H1 (cell line): ENCODE measurements at regions not wholly inside any gene's neighbourhood (a gene's known extent, or its start where the extent isn't known, plus 50 kb on each side); places are given as distances from the start of the nearest gene placed in this dataset.
A peak's percentile ranks its signal among the peaks of the same experiment; 100 is the strongest.

Experiments used
- CTCF ChIA-PET: fragments of 300-600 bp; sonication (Branson Sonifier 250); formaldehyde crosslinking; loops from one replicate; lab custom pipeline; 2021; ENCODE audit not compliant: partially characterized antibody; lab: Charles Lee
- POLR2A ChIA-PET: fragments of 300-600 bp; sonication (Branson Sonifier 250); formaldehyde crosslinking; loops from one replicate; lab custom pipeline; 2021; ENCODE audit warnings: inconsistent platforms; ENCODE audit not compliant: partially characterized antibody; lab: Charles Lee
- DNase-seq, 2 experiments: peaks; one replicate each; pipeline versions ENCODE4 v3.0.0 to v3.0.0-alpha.2; 2010 to 2022; ENCODE audit warnings: low spot score in 2 of 2, low read depth in 1 of 2, mixed read lengths in 1 of 2
- FAIRE-seq: peaks from 2 replicates; lab custom pipeline; 2011; peaks lifted over from hg19 to GRCh38; lab: Jason Lieb, UNC
- H2AFZ ChIP-seq: 2 replicates; pipeline ENCODE4 v1.8.1; 2012; ENCODE audit warnings: low read length, inconsistent platforms
- H2AK5ac ChIP-seq: 2 replicates; pipeline ENCODE4 v1.6.1; 2013; ENCODE audit warnings: low read depth, low read length
- H2BK120ac ChIP-seq: replicated peaks from 2 replicates; pipeline ENCODE3; 2013; ENCODE audit warnings: low read depth, low read length, inconsistent platforms
- H2BK12ac ChIP-seq: 2 replicates; pipeline ENCODE4 v1.6.1; 2013; ENCODE audit warnings: low read depth, low read length
- H2BK15ac ChIP-seq: 2 replicates; pipeline ENCODE4 v1.6.1; 2013; ENCODE audit warnings: low read length
- H2BK20ac ChIP-seq: 2 replicates; pipeline ENCODE4 v1.6.1; 2013; ENCODE audit warnings: low read length
- H2BK5ac ChIP-seq: 2 replicates; pipeline ENCODE4 v1.6.1; 2013; ENCODE audit warnings: low read depth, low read length
- H3K14ac ChIP-seq: 2 replicates; pipeline ENCODE4 v1.6.1; 2013; ENCODE audit warnings: inconsistent platforms; ENCODE audit not compliant: insufficient read length
- H3K18ac ChIP-seq: 2 replicates; pipeline ENCODE4 v1.6.1; 2013; ENCODE audit warnings: low read length; ENCODE audit errors: extremely low read depth
- H3K23ac ChIP-seq: 2 replicates; pipeline ENCODE4 v1.6.1; 2013; ENCODE audit warnings: inconsistent platforms; ENCODE audit not compliant: insufficient read length
- H3K23me2 ChIP-seq: 2 replicates; pipeline ENCODE4 v1.6.1; 2013; ENCODE audit warnings: low read depth, low read length
- H3K27ac ChIP-seq: 2 replicates; pipeline ENCODE4 v1.6.1; 2011; ENCODE audit warnings: low read depth, low read length, inconsistent platforms
- H3K27me3 ChIP-seq, 4 experiments: replicated peaks in 1 of 4; 1 replicate in 1 of 4; 2 replicates in 3 of 4; pipeline versions ENCODE4 v1.6.1 to v1.8.1; 2011 to 2013; ENCODE audit warnings: low read length in 3 of 4, mild to moderate bottlenecking in 3 of 4, inconsistent platforms in 2 of 4, mixed read lengths in 2 of 4, moderate library complexity in 1 of 4; ENCODE audit not compliant: control insufficient read depth in 3 of 4, insufficient read depth in 3 of 4; ENCODE audit errors: extremely low read depth in 1 of 4
- H3K36me3 ChIP-seq, 4 experiments: 2 replicates each; pipeline versions ENCODE4 v1.6.1 to v1.8.1; 2011 to 2013; ENCODE audit warnings: mild to moderate bottlenecking in 4 of 4, low read length in 3 of 4, moderate library complexity in 2 of 4, control low read depth in 1 of 4, inconsistent platforms in 1 of 4; ENCODE audit not compliant: insufficient read depth in 4 of 4, control insufficient read depth in 2 of 4
- H3K4ac ChIP-seq: replicated peaks from 2 replicates; pipeline ENCODE3; 2013; ENCODE audit warnings: low read length, low read depth, mixed read lengths, inconsistent platforms; ENCODE audit not compliant: insufficient read length
- H3K4me1 ChIP-seq, 4 experiments: replicated peaks in 1 of 4; 1 replicate in 1 of 4; 2 replicates in 3 of 4; pipeline versions ENCODE4 v1.6.1 to v1.8.1; 2011 to 2013; ENCODE audit warnings: low read length in 3 of 4, inconsistent platforms in 2 of 4, mixed read lengths in 1 of 4; ENCODE audit not compliant: insufficient read depth in 4 of 4, control insufficient read depth in 3 of 4
- H3K4me2 ChIP-seq, 2 experiments: 2 replicates each; pipeline versions ENCODE4 v1.6.1 to v1.8.1; 2011 to 2013; ENCODE audit warnings: low read depth in 2 of 2, low read length in 2 of 2, control low read depth in 1 of 2, inconsistent platforms in 1 of 2, mild to moderate bottlenecking in 1 of 2; ENCODE audit not compliant: insufficient read depth in 1 of 2
- H3K4me3 ChIP-seq, 4 experiments: fragments of 200-600, 300-600 bp in 1 of 4; sonication (generic), shearing (Covaris generic), sonication (Bioruptor Twin) in 1 of 4; 2 replicates each; pipeline versions ENCODE4 v1.5.1 to v1.8.1; 2011 to 2016; ENCODE audit warnings: low read length in 4 of 4, low read depth in 3 of 4, control low read depth in 2 of 4, inconsistent platforms in 2 of 4, mild to moderate bottlenecking in 2 of 4, mixed read lengths in 1 of 4, moderate library complexity in 1 of 4; ENCODE audit not compliant: insufficient read depth in 2 of 4; ENCODE audit errors: extremely low read depth in 1 of 4
- H3K56ac ChIP-seq: replicated peaks from 2 replicates; pipeline ENCODE3; 2013; ENCODE audit warnings: low read depth, mild to moderate bottlenecking, mixed read lengths, low read length, inconsistent platforms; ENCODE audit not compliant: insufficient read length
- H3K79me1 ChIP-seq: 2 replicates; pipeline ENCODE4 v1.6.1; 2013; ENCODE audit warnings: low read depth, low read length, control low read depth
- H3K79me2 ChIP-seq, 2 experiments: 2 replicates each; pipeline versions ENCODE4 v1.6.1 to v1.8.1; 2012 to 2013; ENCODE audit warnings: low read length in 2 of 2, mild to moderate bottlenecking in 2 of 2, inconsistent platforms in 1 of 2; ENCODE audit not compliant: insufficient read depth in 2 of 2, control insufficient read depth in 1 of 2
- H3K9ac ChIP-seq, 4 experiments: replicated peaks in 1 of 4; 1 replicate in 1 of 4; 2 replicates in 3 of 4; pipeline versions ENCODE4 v1.6.1 to v1.8.1; 2011 to 2013; ENCODE audit warnings: low read depth in 3 of 4, low read length in 3 of 4, control low read depth in 2 of 4, mild to moderate bottlenecking in 2 of 4, moderate library complexity in 2 of 4, inconsistent platforms in 1 of 4; ENCODE audit errors: extremely low read depth in 1 of 4
- H3K9me3 ChIP-seq, 2 experiments: 2 replicates each; pipeline versions ENCODE4 v1.6.1 to v1.8.1; 2012 to 2013; ENCODE audit warnings: mild to moderate bottlenecking in 2 of 2, moderate library complexity in 2 of 2, control low read depth in 1 of 2, inconsistent platforms in 1 of 2, low read depth in 1 of 2, low read length in 1 of 2, mixed read lengths in 1 of 2; ENCODE audit not compliant: insufficient read depth in 2 of 2
- H4K20me1 ChIP-seq, 2 experiments: replicated peaks in 1 of 2; 2 replicates each; pipeline versions ENCODE3 to v1.8.1; 2011 to 2013; ENCODE audit warnings: inconsistent platforms in 2 of 2, low read length in 2 of 2, mild to moderate bottlenecking in 1 of 2; ENCODE audit not compliant: insufficient read depth in 2 of 2, control insufficient read depth in 1 of 2
- H4K5ac ChIP-seq: 2 replicates; pipeline ENCODE4 v1.6.1; 2013; ENCODE audit warnings: low read length, low read depth, mixed read lengths, inconsistent platforms; ENCODE audit not compliant: insufficient read length
- H4K8ac ChIP-seq: 2 replicates; pipeline ENCODE4 v1.8.0; 2013; ENCODE audit warnings: mild to moderate bottlenecking, moderate library complexity, low read length, inconsistent platforms; ENCODE audit not compliant: insufficient read depth; ENCODE audit errors: extremely low read depth
- H4K91ac ChIP-seq: replicated peaks from 2 replicates; pipeline ENCODE3; 2013; ENCODE audit warnings: low read length, mixed read lengths, inconsistent platforms; ENCODE audit not compliant: insufficient read length
- RFX5 ChIP-seq: IDR thresholded peaks from 2 replicates; pipeline ENCODE4 v1.6.1; 2011; ENCODE audit warnings: low read depth, low read length, improper control_type of control experiment, borderline replicate concordance
- SIRT6 ChIP-seq: IDR thresholded peaks from one replicate; pipeline ENCODE4 v1.7.1; 2012; ENCODE audit warnings: low read length, inconsistent platforms
- WGBS, 2 experiments: shearing (Covaris generic) in 1 of 2; methylation state at CpG; one replicate each; pipeline versions ENCODE4 v1.1.6 to v1.1.7; 2013 to 2015; ENCODE audit warnings: low lambda C conversion rate in 2 of 2, mixed read lengths in 2 of 2, inconsistent platforms in 1 of 2, low coverage in 1 of 2, missing lambda C conversion rate in 1 of 2; ENCODE audit not compliant: insufficient replicate concordance in 2 of 2, insufficient coverage in 1 of 2, insufficient read length in 1 of 2; ENCODE audit errors: extremely low coverage in 1 of 2, missing lambda C conversion rate in 1 of 2; 5-methylcytosine and 5-hydroxymethylcytosine counted together

DNA sequence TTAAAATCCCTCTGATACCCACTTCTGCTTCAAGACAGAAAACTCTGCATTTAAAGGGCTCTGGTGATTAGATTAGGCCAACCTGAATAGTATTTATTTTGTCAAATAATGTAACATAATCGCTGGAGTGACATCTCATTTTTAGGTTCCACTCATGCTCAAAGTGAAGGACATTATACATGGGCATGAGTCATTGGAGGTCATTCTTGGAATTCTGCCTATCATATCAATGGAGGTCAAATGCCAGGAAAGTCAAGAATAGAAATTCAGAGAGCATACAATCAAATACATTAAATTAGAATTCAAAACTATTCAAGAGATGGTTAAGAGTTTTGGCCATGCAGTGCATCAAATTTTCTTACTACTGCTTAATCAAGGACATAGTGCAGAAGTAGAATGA, 50.8 kb upstream of the PRSS1 start:
- Histone ChIP-seq H3K14ac (no peak overlapping the region), H4K5ac (no peak overlapping the region), H3K9me3 (peaks cover 0 to 6% of the 10 kb centered on the region in 2 experiments; a peak in 2 of 4 replicates), H2AK5ac (no peak overlapping the region), H3K27ac (no peak overlapping the region), H2AFZ (no peak overlapping the region), H3K36me3 (no peaks in the 10 kb centered on the region), H3K4ac (no peak overlapping the region), H3K23me2 (no peaks in the 10 kb centered on the region), H3K4me3 (no peak overlapping the region), H3K4me2 (no peak overlapping the region), H2BK20ac (peak overlapping the region; percentile 69; the same call in 1 of the 2 replicates), H4K20me1 (no peaks in the 10 kb centered on the region), H2BK12ac (no peak overlapping the region), H3K79me2 (no peaks in the 10 kb centered on the region), H3K27me3 (no peaks in the 10 kb centered on the region), H3K18ac (no peak overlapping the region), H2BK120ac (no peak overlapping the region), H3K9ac (no peak overlapping the region), H4K91ac (no peak overlapping the region), H4K8ac (no peak overlapping the region), H2BK5ac (peak overlapping the region; percentile 88; the same call in 1 of the 2 replicates), H3K79me1 (no peaks in the 10 kb centered on the region), H3K56ac (no peak overlapping the region), H2BK15ac (no peak overlapping the region), H3K23ac (no peak overlapping the region), H3K4me1 (peaks cover 12 to 21% (median 17%) of the 10 kb centered on the region in 4 experiments; a peak in 6 of 7 replicates)
- CTCF ChIA-PET, result interaction anchor here (2.8 kb wide), 1 partner anchor 14 kb away, joined by 14 read pairs; no protein-coding TSS in a partner anchor
- no peak for FAIRE-seq
- 84% methylated on average over 1 of the region's 1 CpG; no CpG with 5 or more reads in 1 of the 2 experiments for WGBS, 2 experiments
- DNase-seq, result no peak
- POLR2A ChIA-PET, result no interaction called here
- TF ChIP-seq RFX5, result no peak
- no peak for TF ChIP-seq SIRT6
